T47D (cell line): ENCODE measurements at regions not wholly inside any gene's neighbourhood (a gene's known extent, or its start where the extent isn't known, plus 50 kb on each side); places are given as distances from the start of the nearest gene placed in this dataset.
"Not testable (repeated sequence)": the region's sequence is repeated elsewhere in the genome, so short reads cannot be mapped to it uniquely, and the experiment has no call there.

Experiments
- DNase-seq, 2 experiments: peaks; one replicate each; pipeline versions ENCODE4 v3.0.0 to v3.0.0-alpha.2; 2011 to 2012; ENCODE audit warnings: low read depth in 1 of 2, low spot score in 1 of 2
- JUND ChIP-seq: IDR thresholded peaks from 2 replicates; pipeline ENCODE4 v1.6.1; 2012; ENCODE audit warnings: low read depth
- in situ Hi-C: cut with HindIII; loops from 2 replicates; pipeline ENCODE4 v1.10.0; 2016; ENCODE audit warnings: low sequenced_read_pairs, low pct_unique_long_range_greater_than_20kb

- DNase-seq = no peak
- in situ Hi-C loops = no loop called here
- no peak for TF ChIP-seq JUND
Measured at GRCh38 chr9:75666856-75667554, 223.5 kb upstream of the PCSK5 start.

GRCh38 chr9:75669721-75670120, 220.8 kb upstream of the PCSK5 start:
- DNase-seq = no peak
- no peak for TF ChIP-seq JUND
- in situ Hi-C loops = no loop called here

GRCh38 chr9:75671354-75671753, 219.1 kb upstream of the PCSK5 start:
- no peak for TF ChIP-seq JUND
- no peak for DNase-seq
- in situ Hi-C loops = no loop called here

DNA sequence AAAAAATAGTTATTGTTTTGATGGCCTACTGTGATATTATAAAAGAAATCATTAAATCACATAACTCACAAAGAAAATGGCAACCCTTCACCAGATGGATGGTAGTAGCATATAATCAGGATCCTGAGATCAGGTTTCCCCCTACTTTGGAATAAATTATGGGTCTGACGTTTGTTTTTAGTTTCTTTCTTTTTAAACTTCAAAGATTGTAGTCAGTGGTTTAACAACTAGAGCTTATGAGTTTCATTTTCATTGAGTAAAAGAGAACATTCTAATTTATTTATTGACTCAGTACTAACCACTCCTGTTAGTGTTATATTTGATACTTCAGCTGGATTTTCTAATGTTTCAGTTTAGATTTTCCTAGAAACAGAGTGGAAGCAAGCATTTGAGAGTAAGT, 218.0 kb upstream of the PCSK5 start:
- TF ChIP-seq JUND = no peak
- no peak for DNase-seq
- in situ Hi-C loops = no loop called here

- TF ChIP-seq JUND = no peak
- in situ Hi-C loops = no loop called here
- no peak for DNase-seq
Measured at GRCh38 chr9:75683591-75683990, 206.9 kb upstream of the PCSK5 start.

DNA sequence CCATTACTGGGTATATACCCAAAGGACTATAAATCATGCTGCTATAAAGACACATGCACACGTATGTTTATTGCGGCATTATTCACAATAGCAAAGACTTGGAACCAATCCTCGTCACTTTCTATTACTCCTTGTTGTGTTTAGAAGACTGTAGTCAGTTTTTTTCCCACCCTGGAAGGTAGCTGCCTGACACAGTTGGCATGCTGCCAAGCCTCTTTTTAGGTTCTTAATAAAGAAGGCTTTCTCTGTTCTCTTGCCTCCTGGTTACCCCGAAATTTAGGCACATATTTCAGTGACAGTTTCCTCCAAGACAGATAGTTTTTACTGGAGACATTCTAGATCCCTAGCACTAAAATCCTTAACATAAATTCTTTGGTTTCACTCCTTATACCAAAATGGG, 205.4 kb upstream of the PCSK5 start:
- no peak for DNase-seq
- no peak for TF ChIP-seq JUND
- in situ Hi-C loops = no loop called here

- DNase-seq = no peak
- in situ Hi-C loops = no loop called here
- no peak for TF ChIP-seq JUND
Measured at GRCh38 chr9:75687359-75687953, 203.0 kb upstream of the PCSK5 start.

DNA sequence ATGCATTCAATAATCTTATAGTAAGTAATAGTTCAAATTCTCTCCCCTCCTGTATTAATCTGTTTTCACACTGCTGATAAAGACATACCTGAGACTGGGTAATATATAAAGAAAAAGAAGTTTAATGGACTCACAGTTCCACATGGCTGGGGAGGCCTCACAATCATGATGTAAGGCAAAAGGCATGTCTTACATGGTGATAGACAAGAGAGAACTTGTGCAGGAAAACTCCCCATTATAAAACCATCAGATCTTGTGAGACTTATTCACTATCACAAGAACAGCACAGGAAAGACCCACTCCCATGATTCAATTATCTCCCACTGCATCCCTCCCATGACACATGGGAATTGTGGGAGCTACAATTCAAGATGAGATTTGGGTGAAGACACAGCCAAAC, 199.9 kb upstream of the PCSK5 start:
- DNase-seq, in situ Hi-C loops: not testable (repeated sequence)

DNA sequence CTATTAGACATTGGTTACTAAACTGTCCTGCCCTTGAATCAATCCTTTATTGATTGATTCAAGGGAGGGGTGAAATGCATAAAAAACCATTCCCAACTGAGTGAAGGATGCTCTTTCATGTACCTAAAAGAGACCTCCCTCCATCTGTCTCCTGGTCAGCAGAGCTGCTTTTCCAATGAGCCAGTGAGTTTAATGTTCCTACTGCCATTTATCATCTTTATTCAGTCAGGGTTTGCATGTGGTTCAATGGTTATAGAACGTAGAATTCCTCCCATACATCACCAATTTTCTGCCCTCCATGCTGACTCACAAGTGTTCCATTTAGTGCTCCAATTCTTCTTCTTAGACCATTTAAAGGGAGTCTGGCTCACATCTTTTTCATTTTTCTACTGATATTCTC, 199.1 kb upstream of the PCSK5 start:
- in situ Hi-C loops = no loop called here
- no peak for TF ChIP-seq JUND
- DNase-seq = no peak

DNA sequence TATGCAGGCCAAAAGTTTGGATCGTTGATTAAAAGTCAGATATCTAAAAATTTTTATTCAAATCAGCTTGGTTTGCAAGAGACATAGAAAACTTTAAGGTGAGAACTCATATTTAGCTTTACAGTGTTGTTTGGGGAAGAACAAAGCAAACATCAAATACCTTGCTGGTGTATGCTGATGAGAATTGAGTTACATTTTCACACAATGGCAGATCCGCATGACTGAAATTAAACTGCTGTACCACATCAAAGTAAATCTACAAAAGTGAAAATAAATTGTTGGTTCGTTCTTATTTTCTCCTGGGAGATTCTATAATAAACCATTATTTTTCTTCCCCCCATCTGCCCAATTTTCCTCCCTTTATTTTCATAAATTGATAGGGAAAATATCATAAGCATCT, 198.2 kb upstream of the PCSK5 start:
- in situ Hi-C loops = no loop called here
- DNase-seq = no peak
- TF ChIP-seq JUND = no peak

DNA sequence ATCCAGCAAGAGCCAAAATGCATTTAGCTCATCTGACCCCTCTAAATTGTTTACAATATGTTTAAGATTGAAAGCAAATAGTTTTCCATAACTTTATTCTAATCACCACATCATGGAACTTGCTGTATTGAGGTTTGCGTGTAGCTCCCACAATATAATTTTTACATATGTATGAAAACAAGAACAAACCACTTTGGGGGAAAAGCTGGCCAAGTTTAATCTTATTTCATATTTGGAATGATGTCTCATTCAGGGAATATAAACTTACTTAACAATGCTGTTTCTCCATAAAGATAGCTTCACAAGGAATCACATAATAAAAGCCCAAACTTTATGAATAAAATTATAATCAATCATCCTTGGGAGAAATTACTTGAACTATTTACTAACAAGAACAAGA, 194.6 kb upstream of the PCSK5 start:
- no peak for DNase-seq

GRCh38 chr9:75699017-75699416, 191.5 kb upstream of the PCSK5 start:
- DNase-seq = no peak
- TF ChIP-seq JUND = no peak
- in situ Hi-C loops = no loop called here

More for the DNA sequence above, 194.6 kb upstream of the PCSK5 start:
- TF ChIP-seq JUND = no peak
- in situ Hi-C loops = no loop called here

DNA sequence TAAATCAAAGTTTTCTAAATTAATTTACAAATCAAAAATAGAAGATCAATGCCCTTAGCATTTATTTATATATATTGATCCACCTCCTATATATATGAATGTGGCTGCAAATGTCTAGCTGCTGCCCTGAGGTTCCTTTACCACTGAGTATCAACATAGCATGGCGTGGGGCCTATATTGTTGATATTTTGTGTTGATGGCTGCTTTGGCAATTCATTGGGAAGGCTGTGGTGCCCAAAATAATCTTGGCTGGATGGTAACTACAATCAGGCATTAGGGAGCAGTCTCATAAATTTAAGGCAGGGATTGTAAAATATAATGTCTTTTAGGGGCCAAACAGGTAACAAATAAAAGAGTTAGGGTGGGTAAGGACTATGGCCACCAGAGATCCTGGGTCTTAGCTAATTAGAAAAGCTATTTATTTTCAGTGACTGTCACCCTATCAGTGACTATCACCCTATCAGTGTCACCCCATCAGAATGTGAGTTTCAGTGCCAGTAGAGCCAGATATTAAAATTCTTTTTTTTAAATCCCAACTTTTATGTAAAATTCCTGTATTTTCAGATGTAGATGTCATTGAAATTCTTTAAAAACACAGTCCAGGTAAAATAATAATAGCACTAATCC, 190.7 kb upstream of the PCSK5 start:
- no peak for DNase-seq
- in situ Hi-C loops = no loop called here
- TF ChIP-seq JUND = no peak

DNA sequence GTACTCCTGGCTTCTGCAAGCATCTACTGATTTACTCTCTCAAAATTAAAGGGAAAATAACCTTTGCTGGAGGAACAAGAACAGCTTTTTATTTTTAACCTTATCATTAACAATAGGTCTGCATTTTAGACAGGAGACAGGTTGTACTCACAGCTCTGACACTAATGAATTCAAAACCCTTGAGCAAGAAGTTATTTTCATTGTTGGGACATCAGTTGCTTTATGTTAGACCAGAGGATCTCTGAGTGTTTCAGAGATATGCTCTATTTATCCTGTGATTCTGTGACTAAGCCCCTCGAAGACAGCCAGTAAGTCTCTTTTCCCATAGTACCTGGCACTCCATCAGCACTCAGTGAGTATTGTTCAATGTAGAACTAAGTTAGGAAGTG, 190.2 kb upstream of the PCSK5 start:
- no peak for DNase-seq
- no peak for TF ChIP-seq JUND
- in situ Hi-C loops = no loop called here
